HG03196 (cell line): ENCODE measurements at regions not wholly inside any gene's neighbourhood (a gene's known extent, or its start where the extent isn't known, plus 50 kb on each side); places are given as distances from the start of the nearest gene placed in this dataset.

ENCODE experiments used
- ATAC-seq: cut with Tn5 transposase; IDR thresholded peaks from one replicate; pipeline ENCODE4 v1.9.1; 2021; ENCODE audit not compliant: unreplicated experiment

DNA sequence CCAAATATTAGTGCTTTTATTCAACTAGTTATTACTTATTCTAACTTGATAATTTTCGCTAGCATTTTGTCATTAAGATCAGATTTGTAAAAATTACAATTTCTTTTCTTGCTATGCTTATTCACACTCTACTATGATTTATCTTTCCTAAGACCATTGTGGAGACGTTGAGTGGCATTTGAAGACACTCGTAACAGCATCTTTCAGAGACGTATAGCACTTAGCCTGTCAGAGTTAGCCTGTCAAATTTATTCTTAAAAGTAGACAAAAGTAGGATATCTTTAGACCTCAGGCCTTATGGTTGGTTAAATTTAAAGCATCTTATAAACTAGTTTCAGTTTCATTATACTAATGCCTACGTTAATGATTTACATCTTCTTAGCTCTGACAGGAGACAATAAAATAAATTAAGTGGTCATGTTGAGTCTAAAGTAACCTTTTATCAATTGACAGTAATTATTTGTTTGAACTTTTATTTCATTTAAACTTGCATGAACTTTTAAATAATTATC, 1410.1 kb downstream of the MRPL39 start:
- ATAC-seq: peak; percentile 57

DNA sequence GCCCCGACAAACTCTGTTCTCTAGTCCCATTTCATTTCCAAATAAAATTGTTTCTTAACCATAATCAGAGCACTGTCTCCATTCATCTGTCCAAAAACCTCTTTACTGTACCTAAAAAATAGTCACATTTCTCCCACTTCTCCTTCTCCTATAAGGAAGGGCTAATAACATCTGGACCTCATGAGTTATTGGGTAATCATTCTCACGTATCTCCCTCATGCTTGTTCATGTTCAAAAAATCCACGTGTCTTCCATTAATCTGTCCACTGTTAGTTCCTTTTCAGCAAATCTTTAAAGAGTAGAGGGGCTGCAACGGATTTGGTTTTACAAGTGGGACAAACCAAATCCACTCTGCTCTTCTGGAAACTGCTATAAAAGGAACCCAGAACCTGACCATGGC, 1418.8 kb downstream of the MRPL39 start:
- no peak for ATAC-seq

DNA sequence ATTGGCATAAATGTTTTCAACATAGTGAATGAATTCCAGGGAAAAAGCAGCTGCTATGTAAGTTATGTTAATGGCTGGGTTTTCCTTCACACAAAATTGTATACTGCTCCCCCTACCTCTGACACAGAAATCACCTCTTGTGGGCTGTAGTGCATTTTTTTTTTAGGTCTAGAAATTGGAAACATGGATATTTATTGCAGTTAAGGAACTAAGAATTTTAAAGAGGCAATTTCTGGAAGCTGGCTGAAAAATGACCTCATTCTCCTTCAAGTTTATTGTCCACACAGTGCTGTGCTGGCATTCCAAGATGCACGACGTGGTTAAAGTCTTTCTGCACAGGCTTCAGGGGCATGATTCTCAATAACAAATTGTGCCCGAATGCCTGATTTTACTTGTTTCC, 1424.2 kb downstream of the MRPL39 start:
- ATAC-seq: no peak

DNA sequence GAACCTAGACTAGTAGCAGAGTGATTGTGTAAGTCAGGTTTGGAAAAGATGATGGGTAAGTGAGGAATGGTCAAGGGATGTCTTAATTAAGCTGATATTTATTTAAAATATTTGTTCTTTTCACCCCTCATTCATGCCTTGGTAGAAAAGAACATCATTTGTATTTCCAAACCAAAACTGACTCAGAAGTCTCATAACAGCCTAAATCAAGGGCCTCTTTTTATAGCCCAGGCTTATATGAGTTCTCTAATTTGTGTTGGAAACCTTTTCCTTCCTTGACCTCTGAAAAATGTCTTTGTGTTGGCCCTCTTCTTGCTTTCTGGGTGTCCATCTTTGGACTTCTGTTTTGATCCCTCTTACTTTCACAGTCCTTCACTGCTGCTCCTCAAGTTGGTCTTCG, 1428.2 kb downstream of the MRPL39 start:
- no peak for ATAC-seq

DNA sequence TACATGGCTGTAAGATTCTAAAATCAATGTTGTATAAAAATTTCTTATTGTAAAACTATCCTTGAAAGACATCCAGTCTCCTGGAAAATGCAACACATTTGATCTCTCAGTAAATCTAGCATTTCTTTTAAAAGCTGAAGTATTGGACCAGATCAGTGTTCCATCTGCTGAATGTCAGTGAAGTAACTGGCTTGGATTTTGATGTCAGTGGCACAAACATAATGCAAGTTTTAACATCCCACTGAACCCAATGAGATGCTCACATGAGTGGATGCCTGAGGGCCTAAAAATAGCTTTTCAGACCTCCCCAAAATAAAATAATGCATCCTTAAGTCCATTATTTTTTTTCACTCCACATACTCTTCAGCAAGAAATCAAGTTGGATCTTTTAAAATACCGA, 1432.2 kb downstream of the MRPL39 start:
- ATAC-seq: no peak

DNA sequence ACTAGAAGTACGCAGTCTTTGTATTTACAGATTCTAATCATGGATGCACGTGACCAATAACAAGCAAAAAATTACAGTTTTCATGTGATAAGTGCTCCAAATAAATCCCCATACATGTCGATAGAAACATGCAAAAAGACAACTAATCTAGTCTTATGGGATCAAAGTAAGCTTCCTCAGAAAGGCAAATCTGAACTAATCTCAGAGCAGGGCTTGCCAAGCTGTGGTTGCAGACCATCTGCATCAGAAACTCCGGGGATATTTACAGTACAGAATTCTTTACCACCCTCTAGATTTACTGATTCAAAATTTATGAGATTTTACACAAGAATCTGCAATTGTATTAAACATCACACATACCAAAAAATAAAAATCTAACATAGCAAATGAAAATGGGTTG, 1435.5 kb downstream of the MRPL39 start:
- no peak for ATAC-seq

DNA sequence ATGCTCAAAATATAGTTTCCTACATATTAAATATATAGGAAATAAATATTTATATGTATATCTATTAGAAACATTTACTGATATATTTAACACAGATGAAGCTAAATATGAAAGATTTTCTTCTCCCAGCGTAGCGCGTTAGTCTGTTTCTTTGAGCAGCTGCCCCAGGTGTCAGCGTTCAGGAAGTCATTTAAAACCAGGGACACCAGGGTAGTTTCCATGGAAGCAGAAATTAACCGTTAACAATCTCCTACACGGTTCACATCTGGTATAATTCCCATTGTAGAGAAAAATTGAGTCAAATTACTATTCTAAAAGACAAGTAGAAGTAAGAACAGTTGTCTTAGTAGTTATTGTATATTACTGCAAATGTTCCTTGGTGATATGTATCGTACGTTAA, 1443.7 kb downstream of the MRPL39 start:
- no peak for ATAC-seq

DNA sequence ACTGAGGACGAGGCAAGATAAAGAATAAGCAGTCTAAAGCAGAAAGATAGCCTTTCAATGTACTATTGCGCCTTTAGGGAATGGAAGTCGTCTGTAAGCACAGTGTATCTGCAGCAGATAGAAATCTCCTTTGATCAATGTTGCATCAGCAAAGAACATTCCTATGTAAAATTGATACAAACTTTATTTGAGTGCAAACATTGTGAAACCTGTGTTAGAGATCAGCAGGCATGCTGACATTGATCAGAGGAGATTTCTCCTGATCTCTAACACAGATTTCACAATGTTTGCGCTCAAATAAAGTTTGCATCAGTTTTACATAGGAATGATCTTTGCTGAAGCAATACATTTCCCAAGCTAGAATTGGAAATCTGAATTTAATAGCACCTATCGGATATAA, 1446.8 kb downstream of the MRPL39 start:
- ATAC-seq: no peak

DNA sequence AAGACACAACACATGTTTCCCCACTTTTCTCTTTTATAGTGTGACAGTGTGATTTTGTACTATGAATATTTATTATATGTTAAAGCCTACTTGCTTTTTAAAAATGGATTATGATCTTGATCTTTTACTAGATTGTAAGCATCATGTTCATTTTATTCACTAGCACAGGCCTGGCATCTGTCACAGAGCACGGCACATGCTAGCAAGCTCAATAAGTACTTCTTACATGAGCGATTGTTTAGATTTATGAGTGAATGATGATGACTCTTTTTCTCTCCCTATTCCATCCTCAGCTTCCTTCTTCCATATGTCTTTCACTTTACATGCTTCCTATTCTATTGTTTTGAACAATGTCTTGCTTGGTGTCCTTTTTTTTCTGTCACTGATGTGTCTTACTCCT, 1454.1 kb downstream of the MRPL39 start:
- no peak for ATAC-seq

DNA sequence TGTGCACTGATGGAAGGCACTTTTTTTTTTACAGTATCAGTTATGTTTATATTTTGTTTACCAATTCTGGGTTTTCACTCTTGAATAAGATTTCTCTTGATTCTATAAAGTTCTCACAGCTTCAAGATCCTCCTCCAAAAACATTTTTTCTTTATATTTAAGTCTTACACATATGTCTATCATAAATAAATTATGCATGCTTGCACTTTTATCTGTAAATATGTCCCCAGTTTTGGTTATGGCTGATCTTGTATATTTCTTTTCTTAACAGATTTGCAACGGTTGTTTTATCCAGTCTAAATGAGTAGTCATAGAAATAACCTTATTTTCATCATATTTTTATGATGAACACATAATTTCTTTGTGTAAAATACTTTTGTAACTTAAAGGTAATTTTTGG, 1456.5 kb downstream of the MRPL39 start:
- ATAC-seq: no peak

DNA sequence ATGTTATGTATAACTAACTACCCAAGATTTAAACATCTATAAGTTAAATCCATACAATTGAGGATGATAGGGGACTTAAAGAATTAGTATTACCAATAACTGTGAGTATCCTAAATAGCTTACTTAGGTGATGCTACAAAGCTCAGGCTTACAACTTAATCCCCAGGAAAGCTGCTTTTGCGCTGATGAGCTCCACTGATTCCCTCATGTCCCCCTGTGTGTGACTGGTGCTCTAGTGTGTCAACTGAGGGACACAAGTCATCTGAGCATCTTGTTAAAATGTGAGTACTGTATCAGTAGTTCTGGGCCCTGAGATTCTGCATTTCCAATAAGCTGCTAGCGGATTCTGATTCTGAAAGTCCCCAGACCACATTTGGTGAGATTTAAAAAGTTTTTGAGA, 1458.8 kb downstream of the MRPL39 start:
- ATAC-seq: no peak

DNA sequence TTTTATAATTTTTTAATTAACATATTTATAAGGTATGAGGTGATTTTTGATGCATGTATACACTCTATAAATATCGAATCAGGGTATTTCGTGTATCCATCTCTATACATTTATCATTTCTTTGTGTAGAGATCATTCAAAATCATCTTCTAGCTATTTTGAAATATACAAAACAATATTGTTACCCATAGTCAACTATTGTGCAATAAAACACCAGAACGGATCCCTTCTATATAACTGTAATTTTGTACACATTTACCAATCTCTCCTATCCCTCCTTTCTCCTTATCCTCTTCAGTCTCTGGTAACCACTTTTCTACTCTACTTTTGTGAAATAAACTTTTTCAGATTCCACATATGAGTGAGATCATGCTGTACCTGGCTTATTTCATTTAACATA, 1459.6 kb downstream of the MRPL39 start:
- no peak for ATAC-seq

DNA sequence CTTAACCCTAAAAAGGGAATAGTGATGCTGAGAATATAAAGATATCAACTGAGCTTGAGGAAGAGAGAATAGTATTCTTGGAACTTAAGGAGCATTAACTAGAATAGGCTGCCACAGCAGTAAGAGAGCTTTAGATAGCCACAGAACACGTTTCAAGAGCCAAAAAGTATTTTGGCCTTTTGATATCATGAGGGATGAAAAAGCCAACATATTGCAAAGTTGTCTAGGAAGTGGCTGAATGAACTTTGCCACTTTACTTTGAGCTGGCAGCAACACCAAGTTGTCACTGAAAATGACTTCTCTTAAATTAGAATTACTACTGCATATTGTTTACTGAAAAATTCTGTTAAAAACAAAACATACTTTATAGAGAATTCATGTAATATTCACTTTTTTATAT, 1476.2 kb downstream of the MRPL39 start:
- ATAC-seq: no peak

DNA sequence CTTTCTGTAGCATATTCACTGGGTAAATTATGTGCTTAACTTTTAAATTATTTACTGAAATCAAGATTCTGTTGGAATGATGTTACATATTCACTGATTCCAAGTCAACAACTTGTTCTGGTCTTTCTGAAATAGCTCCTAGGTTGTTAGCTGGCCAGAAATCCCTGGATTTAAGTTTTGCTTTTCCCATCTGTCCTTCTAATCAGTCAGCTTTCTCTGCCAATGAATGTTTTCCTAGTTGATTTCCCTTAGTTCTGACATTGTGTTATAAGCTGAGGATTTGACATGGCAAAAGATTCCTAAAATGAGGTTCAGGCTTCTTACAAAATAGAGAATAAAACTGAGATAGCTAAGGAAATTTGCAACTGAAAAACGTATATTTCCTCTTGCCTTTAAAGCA, 1479.6 kb downstream of the MRPL39 start:
- no peak for ATAC-seq

DNA sequence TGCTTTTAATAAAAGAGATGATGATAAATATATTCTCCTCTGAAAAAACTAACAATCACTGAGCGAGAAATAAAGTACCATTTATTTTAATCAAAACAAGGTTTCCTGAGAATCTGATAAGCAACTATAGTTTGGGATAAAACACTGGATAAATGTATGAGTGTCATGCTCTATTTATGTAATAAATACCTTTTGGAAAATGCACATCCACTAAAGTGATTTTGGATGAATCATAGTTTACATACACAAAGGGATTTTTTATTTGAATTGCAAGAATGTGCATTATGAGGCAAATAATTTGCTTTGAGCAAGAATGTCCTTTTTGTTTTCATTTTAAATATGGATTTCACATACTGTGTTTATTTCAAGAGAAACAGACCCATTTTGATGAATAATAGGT, 1483.5 kb downstream of the MRPL39 start:
- ATAC-seq: no peak

DNA sequence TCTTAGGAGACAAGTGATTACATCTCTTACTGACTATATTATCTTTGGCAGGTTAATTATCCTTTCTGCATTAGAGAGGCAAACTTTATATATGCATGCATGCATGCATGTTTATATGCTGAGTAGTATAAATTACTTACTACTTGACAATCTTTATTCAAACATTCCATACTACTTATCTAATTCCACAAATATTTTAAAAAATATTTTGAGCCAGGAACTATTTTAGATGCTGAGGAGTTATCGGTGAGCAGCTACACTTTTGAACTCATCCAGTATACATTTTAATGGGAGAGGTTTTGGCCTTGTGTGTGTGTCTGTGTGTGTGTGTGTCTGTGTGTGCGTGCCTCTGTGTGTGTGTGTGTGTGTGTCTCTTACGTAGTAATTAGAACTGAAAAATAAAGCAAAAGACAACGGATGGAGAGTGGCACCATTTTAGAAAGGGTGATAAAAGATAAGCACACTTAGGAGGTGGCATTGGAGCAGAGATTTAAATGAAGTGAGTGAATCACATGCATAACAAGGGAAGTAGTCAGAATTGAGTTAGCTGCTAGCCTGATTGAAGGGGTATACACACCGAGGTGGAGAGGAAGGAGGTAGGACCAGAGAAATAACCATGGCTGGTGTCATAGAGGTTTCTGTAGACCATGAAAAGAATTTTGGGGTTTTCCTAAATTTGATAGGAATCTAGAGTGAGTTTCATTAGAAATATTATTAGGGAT, 1488.4 kb downstream of the MRPL39 start:
- ATAC-seq: no peak

DNA sequence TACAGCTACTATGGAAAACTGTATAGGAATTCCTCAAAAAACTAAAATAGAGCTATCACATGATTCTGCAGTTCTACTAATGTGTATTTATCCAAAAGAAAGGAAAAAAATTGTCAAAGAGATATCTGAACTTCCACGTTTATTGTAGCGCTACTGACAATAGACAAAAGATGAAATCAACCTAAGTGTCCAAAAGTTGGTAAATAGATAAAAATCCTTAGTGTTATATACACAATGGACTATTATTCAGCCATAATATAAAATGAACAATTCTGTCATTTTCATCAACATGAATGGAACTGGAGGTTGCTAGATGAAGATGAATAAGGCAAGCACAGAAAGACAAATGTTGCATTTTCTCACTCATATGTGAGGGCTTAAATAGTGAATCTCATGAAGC, 1492.1 kb downstream of the MRPL39 start:
- ATAC-seq: no peak

DNA sequence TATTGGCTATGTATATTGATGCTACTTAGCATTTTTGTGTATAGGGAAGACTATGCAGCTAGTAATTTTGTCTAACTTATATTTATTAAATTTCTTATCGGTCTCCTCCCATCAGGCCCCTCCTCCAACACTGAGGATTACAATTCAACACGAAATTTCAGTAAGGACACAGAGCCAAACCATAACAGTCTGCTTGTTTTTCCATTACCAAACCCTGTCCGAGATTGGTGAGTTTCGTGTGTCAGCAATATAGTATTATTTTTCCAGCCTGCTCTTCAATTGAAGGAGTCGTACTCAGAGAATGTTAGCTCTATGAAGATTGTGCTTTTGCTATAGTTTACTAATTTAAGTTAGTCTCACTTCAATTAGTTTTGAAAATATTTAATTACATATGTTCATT, 1495.3 kb downstream of the MRPL39 start:
- no peak for ATAC-seq

DNA sequence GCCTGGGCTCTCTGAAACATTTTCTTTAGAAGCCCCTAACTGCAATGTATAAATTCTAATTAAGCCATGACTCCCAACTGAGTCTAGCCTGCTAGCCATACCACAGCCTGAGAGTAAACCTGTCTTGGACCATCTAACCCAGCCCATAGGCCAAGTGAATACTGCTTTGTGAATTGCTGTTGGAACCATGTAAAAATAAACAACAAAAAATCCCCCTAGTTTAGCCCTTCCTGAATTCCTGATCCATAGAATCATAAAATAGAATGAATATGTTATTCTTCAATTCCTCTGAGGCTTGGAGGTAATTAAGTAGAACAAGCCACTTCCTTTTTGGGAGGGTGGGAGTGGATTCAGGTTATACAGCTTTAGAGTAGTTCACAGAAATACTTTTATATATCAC, 1496.4 kb downstream of the MRPL39 start:
- no peak for ATAC-seq

DNA sequence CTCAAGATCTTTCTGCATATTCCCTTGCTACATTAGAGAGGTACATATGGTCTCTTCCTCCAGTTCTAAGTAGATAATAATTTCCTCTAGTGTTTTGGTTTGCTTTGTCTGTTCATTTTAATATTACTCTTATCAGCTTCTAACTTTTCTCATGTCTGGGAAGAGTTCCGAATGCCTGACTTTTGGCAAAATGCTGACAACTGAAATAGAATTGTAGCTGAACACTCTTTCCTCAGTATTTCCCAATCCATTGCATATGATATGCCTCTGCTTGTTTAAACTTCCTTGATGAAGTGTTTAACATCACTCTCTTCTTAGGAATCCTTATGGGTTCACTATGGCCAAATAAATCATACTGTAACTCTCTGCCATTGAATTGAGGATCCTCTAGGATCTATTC, 1510.1 kb downstream of the MRPL39 start:
- ATAC-seq: no peak

DNA sequence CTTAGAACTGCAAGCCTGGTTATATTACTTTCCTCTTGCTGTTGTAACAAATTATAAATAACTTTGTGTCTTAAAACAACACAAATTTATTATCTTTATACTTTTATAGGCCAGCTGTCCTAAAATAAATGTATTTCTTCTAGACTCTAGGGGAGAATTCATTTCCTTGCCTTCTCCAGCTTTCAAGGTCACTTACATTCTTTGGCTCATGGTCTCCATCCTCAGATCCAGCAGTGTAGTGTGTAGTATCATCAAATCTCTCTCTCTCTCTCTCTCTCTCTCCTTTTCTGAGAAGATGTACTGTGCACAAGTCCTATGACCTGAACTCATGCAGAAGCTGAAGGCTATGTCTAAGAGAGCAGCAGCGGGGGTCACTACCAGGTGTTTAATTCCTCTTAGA, 1510.6 kb downstream of the MRPL39 start:
- no peak for ATAC-seq

DNA sequence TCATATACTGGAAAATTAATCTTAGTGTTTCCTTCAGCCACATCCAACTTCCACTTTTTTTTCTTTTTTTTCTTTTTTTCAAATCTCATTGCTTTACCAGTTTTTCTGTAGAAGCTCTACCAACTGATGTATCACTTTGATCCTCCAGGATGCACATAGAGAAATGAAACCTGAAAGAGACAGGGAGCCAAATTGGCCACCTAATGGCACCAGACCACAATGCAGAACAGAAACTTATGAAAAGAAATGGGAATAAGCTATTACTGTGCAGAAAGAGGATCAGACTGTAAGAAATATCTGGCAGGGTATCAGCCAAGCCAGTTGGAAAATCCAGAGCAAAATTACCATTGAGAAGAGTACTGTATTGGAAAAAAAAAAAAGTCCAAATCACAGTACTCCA, 1514.2 kb downstream of the MRPL39 start:
- ATAC-seq: no peak

DNA sequence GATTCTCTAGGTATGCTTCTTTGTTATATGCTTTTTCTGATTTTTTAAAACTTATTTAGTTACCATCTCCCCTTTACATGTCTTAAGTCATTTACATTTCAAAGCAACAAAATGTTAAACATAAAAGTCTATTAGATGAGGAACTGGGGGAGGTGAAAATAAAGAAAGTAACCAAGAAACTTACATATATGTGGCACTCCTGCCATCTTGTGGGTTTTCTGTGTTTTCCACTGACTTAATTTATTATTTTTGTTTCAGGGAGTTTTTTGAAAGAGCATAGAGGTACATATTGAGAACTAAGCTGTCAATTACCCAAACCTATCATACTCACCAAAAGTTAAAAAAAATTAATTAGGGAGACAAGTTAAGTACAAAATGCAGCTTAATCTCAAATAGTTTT, 1531.1 kb downstream of the MRPL39 start:
- ATAC-seq: no peak
